ENCODE measurements at regions not wholly inside any gene's neighbourhood (a gene's known extent, or its start where the extent isn't known, plus 50 kb on each side); places are given as distances from the start of the nearest gene placed in this dataset.

GRCh38 chrX:7545564-7545963, 297.4 kb upstream of the VCX start:
- no TSS peak for BruUV-seq (replicated peaks)
- CTCF ChIA-PET (ENCODE audit: low intra/inter-chr PET ratio, low total read pairs): no interaction called here
- POLR2A ChIA-PET: no interaction called here
- no peaks in the 10 kb centered on the region for H3K36me3 ChIP-seq (replicated peaks in 1 of 2; ENCODE audit: control insufficient read depth in 1 of 2, insufficient read depth in 2 of 2, low read length in 2 of 2)
- intact Hi-C loops (cut with micrococcal nuclease; ENCODE audit: unreplicated experiment): no loop called here
- no peak overlapping the region for H3K27ac ChIP-seq (ENCODE audit: extremely low read length, insufficient read depth, low read length)
- ATAC-seq: no peak
- no peak overlapping the region for H3K4me2 ChIP-seq (ENCODE audit: low read depth, low read length)
- no peak for TF ChIP-seq ZNF615 (CRISPR knock-in tag; IDR thresholded peaks at IDR 0.05; ENCODE audit: borderline replicate concordance)
- H2AFZ ChIP-seq (ENCODE audit: low read length): no peak overlapping the region
- H3K27me3 ChIP-seq (ENCODE audit: control insufficient read depth in 1 of 2, insufficient read depth in 2 of 2, low read length in 2 of 2): no peaks in the 10 kb centered on the region
- no peaks in the 10 kb centered on the region for H4K20me1 ChIP-seq (ENCODE audit: insufficient read depth, low read length)
- H3K4me3 ChIP-seq (replicated peaks in 1 of 3; ENCODE audit: insufficient read depth in 1 of 3, low read depth in 2 of 3, low read length in 3 of 3): no peak overlapping the region
- DNase-seq (ENCODE audit: low spot score): no peak
- no peaks in the 10 kb centered on the region for H3K4me1 ChIP-seq (ENCODE audit: insufficient read depth, low read length)
- H3K9ac ChIP-seq (ENCODE audit: insufficient read depth, low read depth, low read length): no peak overlapping the region
- FAIRE-seq: no peak
- WGBS (ENCODE audit: low lambda C conversion rate): 67% methylated on average over 1 of the region's 1 CpG
- in situ Hi-C loops (cut with HindIII; ENCODE audit: extremely low pct_ligation_motif_present, low pct_unique_long_range_greater_than_20kb): no loop called here
- H3K9me3 ChIP-seq (ENCODE audit: low read length): no peaks in the 10 kb centered on the region
- no peaks in the 10 kb centered on the region for H3K79me2 ChIP-seq (ENCODE audit: insufficient read depth, low read length)

GRCh38 chrX:7542587-7543380, 300.2 kb upstream of the VCX start:
- in situ Hi-C loops (cut with HindIII; ENCODE audit: extremely low pct_ligation_motif_present, low pct_unique_long_range_greater_than_20kb): no loop called here
- Histone ChIP-seq H3K36me3 (replicated peaks in 1 of 2; ENCODE audit: control insufficient read depth in 1 of 2, insufficient read depth in 2 of 2, low read length in 2 of 2) (no peaks in the 10 kb centered on the region), H3K27me3 (ENCODE audit: control insufficient read depth in 1 of 2, insufficient read depth in 2 of 2, low read length in 2 of 2) (no peaks in the 10 kb centered on the region), H3K4me2 (ENCODE audit: low read depth, low read length) (no peak overlapping the region), H3K4me1 (ENCODE audit: insufficient read depth, low read length) (no peaks in the 10 kb centered on the region), H4K20me1 (ENCODE audit: insufficient read depth, low read length) (no peaks in the 10 kb centered on the region), H3K27ac (ENCODE audit: extremely low read length, insufficient read depth, low read length) (no peak overlapping the region), H3K9me3 (ENCODE audit: low read length) (no peaks in the 10 kb centered on the region), H2AFZ (ENCODE audit: low read length) (no peak overlapping the region), H3K9ac (ENCODE audit: insufficient read depth, low read depth, low read length) (no peak overlapping the region), H3K4me3 (replicated peaks in 1 of 3; ENCODE audit: insufficient read depth in 1 of 3, low read depth in 2 of 3, low read length in 3 of 3) (no peak overlapping the region), H3K79me2 (ENCODE audit: insufficient read depth, low read length) (no peaks in the 10 kb centered on the region)
- intact Hi-C loops (cut with micrococcal nuclease; ENCODE audit: unreplicated experiment): no loop called here
- FAIRE-seq (no peak), DNase-seq (ENCODE audit: low spot score) (no peak), ATAC-seq (no peak)
- TF ChIP-seq, protein P1, sequence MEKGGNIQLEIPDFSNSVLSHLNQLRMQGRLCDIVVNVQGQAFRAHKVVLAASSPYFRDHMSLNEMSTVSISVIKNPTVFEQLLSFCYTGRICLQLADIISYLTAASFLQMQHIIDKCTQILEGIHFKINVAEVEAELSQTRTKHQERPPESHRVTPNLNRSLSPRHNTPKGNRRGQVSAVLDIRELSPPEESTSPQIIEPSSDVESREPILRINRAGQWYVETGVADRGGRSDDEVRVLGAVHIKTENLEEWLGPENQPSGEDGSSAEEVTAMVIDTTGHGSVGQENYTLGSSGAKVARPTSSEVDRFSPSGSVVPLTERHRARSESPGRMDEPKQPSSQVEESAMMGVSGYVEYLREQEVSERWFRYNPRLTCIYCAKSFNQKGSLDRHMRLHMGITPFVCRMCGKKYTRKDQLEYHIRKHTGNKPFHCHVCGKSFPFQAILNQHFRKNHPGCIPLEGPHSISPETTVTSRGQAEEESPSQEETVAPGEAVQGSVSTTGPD (CRISPR knock-in tag; IDR thresholded peaks at IDR 0.05): no peak
- POLR2A ChIA-PET: no interaction called here
- 27% methylated on average over 5 of the region's 6 CpGs for WGBS (ENCODE audit: low lambda C conversion rate)
- CTCF ChIA-PET (ENCODE audit: low intra/inter-chr PET ratio, low total read pairs): no interaction called here
- BruUV-seq (replicated peaks): no TSS peak

All from HepG2 (cell line).